Astrocyte (in vitro differentiated cells and primary cell): ENCODE measurements at regions not wholly inside any gene's neighbourhood (a gene's known extent, or its start where the extent isn't known, plus 50 kb on each side); places are given as distances from the start of the nearest gene placed in this dataset.

ENCODE experiments used
- EZH2 ChIP-seq: IDR thresholded peaks from 2 replicates; pipeline ENCODE4 v1.6.1; 2012; ENCODE audit warnings: mild to moderate bottlenecking, low read length, inconsistent platforms; ENCODE audit not compliant: insufficient read depth
- TF ChIP-seq, protein P1 (sequence below): IDR thresholded peaks from 2 replicates; pipeline ENCODE4 v1.5.1; 2011; ENCODE audit warnings: low read depth, mild to moderate bottlenecking, inconsistent platforms, low read length, moderate library complexity; ENCODE audit not compliant: insufficient read depth

DNA sequence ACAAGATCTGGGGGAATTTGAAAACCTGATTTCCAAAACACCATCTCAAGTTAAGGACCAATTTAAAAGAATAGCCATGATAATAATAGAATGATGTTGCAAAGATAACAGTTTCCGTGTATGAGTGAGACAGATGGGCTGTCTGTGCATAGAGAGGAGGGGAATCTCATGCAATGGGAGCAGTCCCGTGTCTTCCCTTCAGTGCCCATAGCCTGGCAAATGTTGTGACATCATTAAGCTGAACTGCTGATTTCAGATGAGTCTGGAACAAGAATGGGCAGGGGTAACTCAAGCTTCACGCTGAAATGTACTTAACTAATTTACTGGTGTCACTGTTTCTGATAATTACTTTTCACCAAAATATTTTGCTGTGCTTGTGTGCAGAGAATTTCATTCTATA, 454.0 kb downstream of the FOXG1 start:
- TF ChIP-seq, protein P1, sequence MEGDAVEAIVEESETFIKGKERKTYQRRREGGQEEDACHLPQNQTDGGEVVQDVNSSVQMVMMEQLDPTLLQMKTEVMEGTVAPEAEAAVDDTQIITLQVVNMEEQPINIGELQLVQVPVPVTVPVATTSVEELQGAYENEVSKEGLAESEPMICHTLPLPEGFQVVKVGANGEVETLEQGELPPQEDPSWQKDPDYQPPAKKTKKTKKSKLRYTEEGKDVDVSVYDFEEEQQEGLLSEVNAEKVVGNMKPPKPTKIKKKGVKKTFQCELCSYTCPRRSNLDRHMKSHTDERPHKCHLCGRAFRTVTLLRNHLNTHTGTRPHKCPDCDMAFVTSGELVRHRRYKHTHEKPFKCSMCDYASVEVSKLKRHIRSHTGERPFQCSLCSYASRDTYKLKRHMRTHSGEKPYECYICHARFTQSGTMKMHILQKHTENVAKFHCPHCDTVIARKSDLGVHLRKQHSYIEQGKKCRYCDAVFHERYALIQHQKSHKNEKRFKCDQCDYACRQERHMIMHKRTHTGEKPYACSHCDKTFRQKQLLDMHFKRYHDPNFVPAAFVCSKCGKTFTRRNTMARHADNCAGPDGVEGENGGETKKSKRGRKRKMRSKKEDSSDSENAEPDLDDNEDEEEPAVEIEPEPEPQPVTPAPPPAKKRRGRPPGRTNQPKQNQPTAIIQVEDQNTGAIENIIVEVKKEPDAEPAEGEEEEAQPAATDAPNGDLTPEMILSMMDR: no peak
- TF ChIP-seq EZH2: no peak
